GM19468 (cell line): ENCODE measurements at regions not wholly inside any gene's neighbourhood (a gene's known extent, or its start where the extent isn't known, plus 50 kb on each side); places are given as distances from the start of the nearest gene placed in this dataset.

Source experiments
- ATAC-seq: cut with Tn5 transposase; IDR thresholded peaks from one replicate; pipeline ENCODE4 v1.9.1; 2021; ENCODE audit warnings: mild to moderate bottlenecking, moderate library complexity, moderate number of reproducible peaks; ENCODE audit not compliant: unreplicated experiment; ENCODE audit errors: extremely low read depth

DNA sequence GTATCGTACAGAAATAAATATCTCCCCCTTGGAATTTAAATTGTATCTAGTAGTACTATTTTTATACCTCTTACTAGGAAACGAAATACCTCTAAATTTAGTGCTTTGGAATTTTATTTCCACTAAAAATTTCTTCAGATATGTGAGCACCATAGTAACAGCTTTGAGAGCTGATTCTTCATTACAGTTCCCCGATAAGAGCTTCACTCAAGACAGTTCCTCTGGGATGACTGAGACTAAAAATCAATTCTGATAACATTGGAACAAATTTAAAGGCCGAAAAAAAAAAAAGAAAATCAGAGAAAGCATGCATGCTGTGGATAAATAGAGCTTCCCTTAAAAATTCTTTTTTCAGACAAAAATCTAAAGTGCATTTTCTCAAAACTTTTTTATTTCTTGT is 68.5 kb upstream of the MEF2C start:
- ATAC-seq: no peak

DNA sequence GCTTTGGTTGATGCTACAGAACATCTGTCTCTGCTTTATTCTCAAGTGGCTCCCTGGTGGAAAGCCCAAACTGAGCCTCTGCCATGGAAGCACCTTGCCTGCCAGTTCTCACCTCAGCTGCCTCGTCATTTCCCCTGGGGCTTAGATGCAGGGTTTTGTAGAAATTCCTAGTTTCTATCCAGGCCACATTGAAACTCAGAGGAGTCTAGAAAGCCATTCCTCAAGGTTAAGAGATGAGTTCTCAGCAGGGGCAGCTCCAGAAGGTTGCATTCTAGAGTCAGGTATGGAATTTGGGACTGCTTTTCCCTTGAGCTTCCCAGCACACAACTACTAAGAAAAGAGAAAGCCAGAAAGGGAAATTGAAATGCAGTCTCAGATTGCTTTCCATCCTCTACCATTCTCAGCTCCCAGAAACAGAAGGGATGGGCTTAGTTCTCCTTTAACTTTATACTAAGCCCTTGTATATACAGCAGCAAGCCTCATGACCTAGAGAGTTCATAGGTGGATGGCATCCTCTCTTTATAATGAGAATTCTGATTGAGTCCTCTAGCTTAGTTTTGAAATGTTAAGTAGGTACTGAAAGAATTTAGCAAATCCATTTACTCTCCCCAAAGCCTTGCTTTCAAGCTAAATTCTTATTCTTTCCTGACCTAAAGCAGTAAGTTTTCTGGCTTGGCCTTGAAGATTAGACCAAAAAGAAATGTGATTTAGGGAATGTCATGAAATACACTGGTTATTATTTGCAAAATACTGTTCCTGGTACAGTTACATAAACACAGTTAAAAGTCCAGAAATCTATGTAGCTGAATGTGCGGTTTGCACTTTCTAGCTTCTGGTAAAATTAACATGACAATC is 66.0 kb upstream of the MEF2C start:
- no peak for ATAC-seq

DNA sequence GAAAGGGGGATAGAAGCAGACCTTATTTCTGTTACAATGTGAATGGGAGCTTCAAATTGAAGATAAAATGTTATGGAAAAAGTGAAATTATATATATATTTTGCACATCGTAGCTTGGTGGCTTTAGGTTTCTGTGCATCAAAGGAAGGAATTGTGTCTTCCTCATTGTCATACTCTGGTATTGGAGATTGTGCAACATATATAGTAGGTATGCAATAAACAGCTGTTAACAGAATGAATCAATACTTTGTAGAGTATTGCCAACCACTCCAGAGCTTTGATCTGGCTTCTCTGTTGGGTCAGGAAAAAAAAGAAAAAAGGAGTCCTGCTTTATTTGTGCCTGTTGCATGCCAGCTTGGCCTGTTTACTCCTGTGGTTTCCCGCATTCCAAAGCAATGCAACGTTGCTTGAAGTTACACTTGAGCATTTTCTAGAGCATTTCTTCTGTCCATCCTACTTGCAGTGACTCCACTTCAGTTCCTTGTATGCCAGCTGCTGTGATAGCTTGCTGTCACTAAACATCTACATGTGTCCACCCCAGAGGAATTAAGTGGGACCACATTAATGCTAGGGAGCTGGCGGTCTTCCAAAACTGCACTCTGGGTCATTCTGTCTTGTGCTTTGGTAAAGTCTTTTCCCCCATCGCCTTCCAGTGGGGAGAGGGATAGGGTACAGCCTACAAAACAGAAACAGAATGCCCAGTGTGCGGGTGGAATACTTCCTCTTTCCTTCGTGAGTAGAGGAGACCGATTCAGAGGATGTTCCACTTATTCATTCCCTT is 62.0 kb upstream of the MEF2C start:
- no peak for ATAC-seq

DNA sequence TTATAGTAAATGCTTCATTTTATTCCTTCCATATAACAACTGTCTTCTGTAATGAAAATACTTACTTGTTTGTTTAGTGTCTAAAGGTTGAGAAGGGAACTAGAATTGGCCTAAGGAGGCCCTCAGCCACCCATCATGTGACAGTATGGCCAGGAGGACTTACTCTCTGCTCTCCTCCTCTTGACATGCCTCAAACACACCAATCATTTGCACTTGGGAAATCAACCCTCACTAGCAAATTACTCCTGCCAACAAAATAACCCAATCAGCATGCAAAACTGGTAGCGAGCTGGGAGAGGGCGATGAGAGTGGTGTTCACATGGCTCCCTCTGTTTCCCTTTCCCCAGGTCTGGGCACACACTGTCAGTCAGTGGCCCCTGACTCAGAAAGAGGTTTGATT is 58.6 kb upstream of the MEF2C start:
- ATAC-seq: no peak

DNA sequence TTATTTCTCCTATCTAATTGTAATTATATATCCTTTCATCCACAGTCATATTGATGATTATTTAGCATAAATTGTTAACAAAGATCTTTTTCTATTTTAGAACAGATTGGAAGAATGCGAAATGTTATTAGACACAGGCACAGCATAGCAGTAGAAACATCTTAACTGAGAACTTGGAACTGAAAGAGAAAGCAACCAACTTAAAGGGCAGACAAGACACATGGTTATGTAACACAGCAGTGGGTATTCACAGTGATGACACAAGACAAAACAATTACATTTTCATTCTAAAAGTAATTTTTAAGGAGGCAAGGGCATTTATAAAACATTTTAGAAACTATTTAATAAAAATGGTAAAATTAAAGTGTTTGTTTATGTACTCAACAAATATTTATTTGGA is 57.7 kb upstream of the MEF2C start:
- ATAC-seq: no peak

DNA sequence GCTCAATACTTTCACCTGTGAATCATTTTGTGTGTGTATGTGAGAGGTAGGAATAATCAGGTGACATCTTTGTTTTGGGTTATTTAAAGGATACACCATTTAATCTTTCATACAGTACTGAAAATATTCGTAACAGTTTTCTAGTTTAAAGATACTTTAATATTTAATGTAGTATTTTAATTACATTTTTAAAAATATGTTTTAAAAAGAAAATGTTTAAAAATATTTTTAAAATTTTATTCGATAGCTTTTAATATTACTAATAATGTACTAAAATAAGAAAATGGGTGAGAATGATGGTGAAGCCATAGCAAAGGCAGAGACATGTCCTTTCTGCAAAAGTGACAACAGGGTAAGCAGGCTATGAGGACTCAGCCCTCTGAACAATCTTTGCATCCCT is 56.3 kb upstream of the MEF2C start:
- ATAC-seq: no peak

DNA sequence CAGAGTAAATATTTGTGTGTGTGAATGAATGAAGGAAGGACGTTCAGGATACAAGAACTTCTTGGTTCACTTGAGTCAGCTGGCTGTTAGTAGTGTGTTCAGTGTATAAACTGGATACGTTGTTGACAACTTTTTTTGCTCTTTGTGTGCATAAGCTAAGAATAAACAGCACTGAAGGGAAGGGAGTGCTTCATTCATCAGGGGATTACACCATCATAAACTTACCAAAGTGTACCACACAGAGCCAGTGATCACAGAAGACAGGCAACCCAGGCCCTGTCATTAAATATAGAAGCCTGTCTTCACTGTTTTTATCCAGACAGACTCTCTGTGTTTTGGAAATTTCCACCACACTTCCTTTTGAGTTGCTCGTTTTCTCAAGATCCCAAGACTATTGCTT is 55.5 kb upstream of the MEF2C start:
- ATAC-seq: no peak

GRCh38 chr5:88937406-88937805 is 54.4 kb upstream of the MEF2C start:
- ATAC-seq: no peak

DNA sequence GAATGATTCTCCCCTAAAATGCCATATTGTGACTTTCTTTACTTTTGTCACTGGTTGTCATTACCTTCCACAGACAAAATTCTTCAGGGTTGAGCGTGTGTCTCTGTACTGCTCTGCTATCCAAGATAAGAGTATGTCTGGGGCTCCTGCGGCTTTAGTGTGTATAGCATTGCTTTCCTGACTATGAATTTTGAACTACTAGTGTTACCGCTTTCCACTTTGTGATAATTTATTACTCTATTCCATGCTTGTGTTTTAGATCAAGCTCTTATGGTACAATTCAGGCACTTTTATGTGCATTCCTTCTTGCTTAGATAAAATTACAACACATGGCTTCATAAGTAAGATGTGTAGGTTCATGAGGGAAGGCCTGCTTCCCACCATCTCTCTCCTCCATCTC is 51.5 kb upstream of the MEF2C start:
- no peak for ATAC-seq
